ENCODE measurements at regions not wholly inside any gene's neighbourhood (a gene's known extent, or its start where the extent isn't known, plus 50 kb on each side); places are given as distances from the start of the nearest gene placed in this dataset.
"Not testable (repeated sequence)": the region's sequence is repeated elsewhere in the genome, so short reads cannot be mapped to it uniquely, and the experiment has no call there.

GRCh38 chr7:67635271-67635670, 638.6 kb downstream of the TYW1 start:
- no peak for DNase-seq

- DNase-seq: no peak
Observed at GRCh38 chr7:67636348-67637022, 639.9 kb downstream of the TYW1 start.

- DNase-seq: no peak
Observed at GRCh38 chr7:67637023-67637358, 640.4 kb downstream of the TYW1 start.

GRCh38 chr7:67642542-67642941, 645.9 kb downstream of the TYW1 start:
- DNase-seq: not testable (repeated sequence)

GRCh38 chr7:67644151-67644550, 647.5 kb downstream of the TYW1 start:
- DNase-seq: no peak

- no peak for DNase-seq
Observed at GRCh38 chr7:67652937-67653336, 656.3 kb downstream of the TYW1 start.

GRCh38 chr7:67653856-67654454, 657.3 kb downstream of the TYW1 start:
- no peak for DNase-seq

- no peak for DNase-seq
Observed at GRCh38 chr7:67654642-67655041, 658.0 kb downstream of the TYW1 start.

- DNase-seq: no peak
Observed at GRCh38 chr7:67655168-67655567, 658.5 kb downstream of the TYW1 start.

GRCh38 chr7:67659091-67659490, 662.5 kb downstream of the TYW1 start:
- DNase-seq: no peak

GRCh38 chr7:67662804-67663203, 666.2 kb downstream of the TYW1 start:
- DNase-seq: no peak

- DNase-seq: no peak
Observed at GRCh38 chr7:67663644-67664043, 667.0 kb downstream of the TYW1 start.

GRCh38 chr7:67666359-67666758, 669.7 kb downstream of the TYW1 start:
- not testable (repeated sequence) for DNase-seq

- no peak for DNase-seq
Observed at GRCh38 chr7:67671006-67671548, 674.4 kb downstream of the TYW1 start.

GRCh38 chr7:67673861-67674260, 677.2 kb downstream of the TYW1 start:
- no peak for DNase-seq

GRCh38 chr7:67674862-67675261, 678.2 kb downstream of the TYW1 start:
- not testable (repeated sequence) for DNase-seq

- DNase-seq: no peak
Observed at GRCh38 chr7:67675971-67676370, 679.3 kb downstream of the TYW1 start.

GRCh38 chr7:67678419-67678818, 681.8 kb downstream of the TYW1 start:
- DNase-seq: no peak

GRCh38 chr7:67683628-67684027, 687.0 kb downstream of the TYW1 start:
- DNase-seq: no peak

- DNase-seq: no peak
Observed at GRCh38 chr7:67690700-67691099, 694.1 kb downstream of the TYW1 start.

GRCh38 chr7:67692425-67692824, 695.8 kb downstream of the TYW1 start:
- no peak for DNase-seq

GRCh38 chr7:67696124-67696523, 699.5 kb downstream of the TYW1 start:
- no peak for DNase-seq

- no peak for DNase-seq
Observed at GRCh38 chr7:67696878-67697277, 700.2 kb downstream of the TYW1 start.

GRCh38 chr7:67698354-67698753, 701.7 kb downstream of the TYW1 start:
- DNase-seq: no peak

- no peak for DNase-seq
Observed at GRCh38 chr7:67705850-67706249, 709.2 kb downstream of the TYW1 start.

Measured in GOT3 (cell line).